HCT116 (cell line): ENCODE measurements at regions not wholly inside any gene's neighbourhood (a gene's known extent, or its start where the extent isn't known, plus 50 kb on each side); places are given as distances from the start of the nearest gene placed in this dataset.

ENCODE experiments used
- CBX3 ChIP-seq: IDR thresholded peaks from 2 replicates; pipeline ENCODE4 v1.6.1; 2012; ENCODE audit warnings: low read depth
- EGR1 ChIP-seq: IDR thresholded peaks from 2 replicates; pipeline ENCODE4 v1.6.1; 2012; ENCODE audit warnings: low read depth
- EZH2 ChIP-seq: fragments of 200-600 bp; sonication (generic); IDR thresholded peaks from 2 replicates; pipeline ENCODE4 v1.6.1; 2017; ENCODE audit warnings: antibody characterized with exemption, mixed run types
- EZH2phosphoT487 ChIP-seq: fragments of 200-600 bp; IDR thresholded peaks from 2 replicates; pipeline ENCODE4 v1.6.1; 2018; ENCODE audit warnings: antibody characterized with exemption, borderline replicate concordance
- POLR2A ChIP-seq: IDR thresholded peaks from 2 replicates; pipeline ENCODE4 v1.7.0; 2011; ENCODE audit warnings: borderline replicate concordance; ENCODE audit not compliant: insufficient read depth, insufficient read length; ENCODE audit errors: extremely low read depth
- RAD21 ChIP-seq: IDR thresholded peaks from 2 replicates; pipeline ENCODE4 v1.6.1; 2012; ENCODE audit warnings: low read depth, mild to moderate bottlenecking
- ZNF274 ChIP-seq: fragments of 200-500 bp; sonication (Bioruptor generic); IDR thresholded peaks from 2 replicates; pipeline ENCODE4 v1.6.1; 2014; ENCODE audit warnings: mild to moderate bottlenecking, low read depth, low read length, inconsistent platforms
- TF ChIP-seq, protein P1 (sequence below), 3 experiments: fragments of 200-600 bp in 1 of 3; sonication (generic) in 1 of 3; IDR thresholded peaks in 2 of 3; conservative IDR thresholded peaks in 1 of 3; 2 replicates each; pipeline ENCODE4 v1.5.1; 2012 to 2017; ENCODE audit warnings: low read depth in 2 of 3, low read length in 2 of 3, antibody characterized with exemption in 1 of 3, borderline replicate concordance in 1 of 3, control low read depth in 1 of 3, mild to moderate bottlenecking in 1 of 3, mixed read lengths in 1 of 3, mixed run types in 1 of 3, moderate library complexity in 1 of 3; ENCODE audit not compliant: insufficient read depth in 1 of 3
- TF ChIP-seq, protein P2 (sequence below): IDR thresholded peaks from 2 replicates; pipeline ENCODE4 v1.6.1; 2012; ENCODE audit warnings: low read depth
- TF ChIP-seq, protein P3 (sequence below): IDR thresholded peaks from 2 replicates; pipeline ENCODE4 v1.6.1; 2012

DNA sequence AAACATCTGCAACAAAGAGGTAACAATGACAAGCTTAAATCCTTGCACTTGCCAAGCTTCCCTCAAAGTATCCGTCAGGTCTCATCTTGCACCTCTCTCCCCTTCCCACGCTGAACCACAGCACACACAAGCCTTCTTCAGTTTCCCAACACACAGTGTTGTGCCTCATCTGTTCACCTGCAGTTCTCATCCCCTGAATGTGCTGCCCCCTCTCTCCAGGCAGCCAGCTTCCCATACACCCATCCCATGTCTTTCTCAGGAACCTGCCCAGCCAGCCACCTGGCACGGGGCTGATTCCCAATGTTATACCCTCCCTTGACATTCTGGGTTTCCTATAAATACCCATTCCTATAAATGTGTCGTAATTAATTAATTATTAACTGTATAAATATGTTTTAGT lies 314.8 kb downstream of the PRELID2 start:
- no peak for TF ChIP-seq EZH2phosphoT487
- TF ChIP-seq, protein P1, sequence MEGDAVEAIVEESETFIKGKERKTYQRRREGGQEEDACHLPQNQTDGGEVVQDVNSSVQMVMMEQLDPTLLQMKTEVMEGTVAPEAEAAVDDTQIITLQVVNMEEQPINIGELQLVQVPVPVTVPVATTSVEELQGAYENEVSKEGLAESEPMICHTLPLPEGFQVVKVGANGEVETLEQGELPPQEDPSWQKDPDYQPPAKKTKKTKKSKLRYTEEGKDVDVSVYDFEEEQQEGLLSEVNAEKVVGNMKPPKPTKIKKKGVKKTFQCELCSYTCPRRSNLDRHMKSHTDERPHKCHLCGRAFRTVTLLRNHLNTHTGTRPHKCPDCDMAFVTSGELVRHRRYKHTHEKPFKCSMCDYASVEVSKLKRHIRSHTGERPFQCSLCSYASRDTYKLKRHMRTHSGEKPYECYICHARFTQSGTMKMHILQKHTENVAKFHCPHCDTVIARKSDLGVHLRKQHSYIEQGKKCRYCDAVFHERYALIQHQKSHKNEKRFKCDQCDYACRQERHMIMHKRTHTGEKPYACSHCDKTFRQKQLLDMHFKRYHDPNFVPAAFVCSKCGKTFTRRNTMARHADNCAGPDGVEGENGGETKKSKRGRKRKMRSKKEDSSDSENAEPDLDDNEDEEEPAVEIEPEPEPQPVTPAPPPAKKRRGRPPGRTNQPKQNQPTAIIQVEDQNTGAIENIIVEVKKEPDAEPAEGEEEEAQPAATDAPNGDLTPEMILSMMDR (IDR thresholded peaks at IDR 0.05 in 2 of 3, conservative IDR thresholded peaks at IDR 0.05 in 1 of 3; ENCODE audit: borderline replicate concordance in 1 of 3, insufficient read depth in 1 of 3, low read depth in 2 of 3, low read length in 2 of 3), result no peak
- TF ChIP-seq, protein P2, sequence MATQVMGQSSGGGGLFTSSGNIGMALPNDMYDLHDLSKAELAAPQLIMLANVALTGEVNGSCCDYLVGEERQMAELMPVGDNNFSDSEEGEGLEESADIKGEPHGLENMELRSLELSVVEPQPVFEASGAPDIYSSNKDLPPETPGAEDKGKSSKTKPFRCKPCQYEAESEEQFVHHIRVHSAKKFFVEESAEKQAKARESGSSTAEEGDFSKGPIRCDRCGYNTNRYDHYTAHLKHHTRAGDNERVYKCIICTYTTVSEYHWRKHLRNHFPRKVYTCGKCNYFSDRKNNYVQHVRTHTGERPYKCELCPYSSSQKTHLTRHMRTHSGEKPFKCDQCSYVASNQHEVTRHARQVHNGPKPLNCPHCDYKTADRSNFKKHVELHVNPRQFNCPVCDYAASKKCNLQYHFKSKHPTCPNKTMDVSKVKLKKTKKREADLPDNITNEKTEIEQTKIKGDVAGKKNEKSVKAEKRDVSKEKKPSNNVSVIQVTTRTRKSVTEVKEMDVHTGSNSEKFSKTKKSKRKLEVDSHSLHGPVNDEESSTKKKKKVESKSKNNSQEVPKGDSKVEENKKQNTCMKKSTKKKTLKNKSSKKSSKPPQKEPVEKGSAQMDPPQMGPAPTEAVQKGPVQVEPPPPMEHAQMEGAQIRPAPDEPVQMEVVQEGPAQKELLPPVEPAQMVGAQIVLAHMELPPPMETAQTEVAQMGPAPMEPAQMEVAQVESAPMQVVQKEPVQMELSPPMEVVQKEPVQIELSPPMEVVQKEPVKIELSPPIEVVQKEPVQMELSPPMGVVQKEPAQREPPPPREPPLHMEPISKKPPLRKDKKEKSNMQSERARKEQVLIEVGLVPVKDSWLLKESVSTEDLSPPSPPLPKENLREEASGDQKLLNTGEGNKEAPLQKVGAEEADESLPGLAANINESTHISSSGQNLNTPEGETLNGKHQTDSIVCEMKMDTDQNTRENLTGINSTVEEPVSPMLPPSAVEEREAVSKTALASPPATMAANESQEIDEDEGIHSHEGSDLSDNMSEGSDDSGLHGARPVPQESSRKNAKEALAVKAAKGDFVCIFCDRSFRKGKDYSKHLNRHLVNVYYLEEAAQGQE, result no peak
- TF ChIP-seq EZH2, result no peak
- no peak for TF ChIP-seq POLR2A
- TF ChIP-seq EGR1, result no peak
- no peak for TF ChIP-seq CBX3
- TF ChIP-seq, protein P3, sequence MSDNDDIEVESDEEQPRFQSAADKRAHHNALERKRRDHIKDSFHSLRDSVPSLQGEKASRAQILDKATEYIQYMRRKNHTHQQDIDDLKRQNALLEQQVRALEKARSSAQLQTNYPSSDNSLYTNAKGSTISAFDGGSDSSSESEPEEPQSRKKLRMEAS, result no peak
- no peak for TF ChIP-seq ZNF274
- TF ChIP-seq RAD21, result no peak
